ENCODE measurements at regions not wholly inside any gene's neighbourhood (a gene's known extent, or its start where the extent isn't known, plus 50 kb on each side); places are given as distances from the start of the nearest gene placed in this dataset.
"Not testable (repeated sequence)": the region's sequence is repeated elsewhere in the genome, so short reads cannot be mapped to it uniquely, and the experiment has no call there.

- Histone ChIP-seq H3K4me1 (ENCODE audit: control insufficient read depth, low read length) (no peaks in the 10 kb centered on the region), H3K36me3 (ENCODE audit: control insufficient read depth, low read length) (no peaks in the 10 kb centered on the region), H3K9me2 (replicated peaks; ENCODE audit: control insufficient read depth, low read length) (no peaks in the 10 kb centered on the region), H3K27me3 (ENCODE audit: control insufficient read depth, low read length) (no peaks in the 10 kb centered on the region), H3K9me3 (ENCODE audit: control insufficient read depth, insufficient read depth, low read length) (no peaks in the 10 kb centered on the region), H4K20me1 (ENCODE audit: control insufficient read depth, insufficient read depth, low read depth, low read length) (no peaks in the 10 kb centered on the region), H3K27ac (ENCODE audit: low read depth, low read length) (no peak overlapping the region), H3F3A (ENCODE audit: control insufficient read depth, insufficient read depth) (no peaks in the 10 kb centered on the region), H3K79me2 (ENCODE audit: control insufficient read depth, low read length) (no peaks in the 10 kb centered on the region), H3K4me3 (ENCODE audit: low read length) (no peak overlapping the region), H3K4me2 (ENCODE audit: low read length) (no peak overlapping the region)
- TF ChIP-seq EZH2phosphoT487 (IDR thresholded peaks at IDR 0.05; ENCODE audit: borderline replicate concordance, low read length) (no peak), CTCF (IDR thresholded peaks at IDR 0.05; ENCODE audit: low read depth, low read length, poor library complexity, severe bottlenecking) (no peak)
Measured at GRCh38 chr3:69658514-69659140, 80.6 kb upstream of the MITF start.

- not testable (repeated sequence) for H3K4me2 ChIP-seq (ENCODE audit: low read length); H3F3A ChIP-seq (ENCODE audit: control insufficient read depth, insufficient read depth); H3K79me2 ChIP-seq (ENCODE audit: control insufficient read depth, low read length)
Measured at GRCh38 chr3:69657030-69657429, 82.2 kb upstream of the MITF start.

GRCh38 chr3:69651765-69652164, 87.5 kb upstream of the MITF start:
- no peak for TF ChIP-seq EZH2phosphoT487 (IDR thresholded peaks at IDR 0.05; ENCODE audit: borderline replicate concordance, low read length)
- TF ChIP-seq CTCF (IDR thresholded peaks at IDR 0.05; ENCODE audit: low read depth, low read length, poor library complexity, severe bottlenecking) = no peak
- no peaks in the 10 kb centered on the region for H4K20me1 ChIP-seq (ENCODE audit: control insufficient read depth, insufficient read depth, low read depth, low read length)

More at GRCh38 chr3:69657030-69657429, 82.2 kb upstream of the MITF start:
- not testable (repeated sequence) for H3K27ac ChIP-seq (ENCODE audit: low read depth, low read length); H3K4me1 ChIP-seq (ENCODE audit: control insufficient read depth, low read length); H3K9me3 ChIP-seq (ENCODE audit: control insufficient read depth, insufficient read depth, low read length); H3K27me3 ChIP-seq (ENCODE audit: control insufficient read depth, low read length); H3K4me3 ChIP-seq (ENCODE audit: low read length); H3K36me3 ChIP-seq (ENCODE audit: control insufficient read depth, low read length); H4K20me1 ChIP-seq (ENCODE audit: control insufficient read depth, insufficient read depth, low read depth, low read length); H3K9me2 ChIP-seq (replicated peaks; ENCODE audit: control insufficient read depth, low read length)

GRCh38 chr3:69650066-69650419, 89.2 kb upstream of the MITF start:
- no peak for TF ChIP-seq EZH2phosphoT487 (IDR thresholded peaks at IDR 0.05; ENCODE audit: borderline replicate concordance, low read length)
- TF ChIP-seq CTCF (IDR thresholded peaks at IDR 0.05; ENCODE audit: low read depth, low read length, poor library complexity, severe bottlenecking) = no peak
- Histone ChIP-seq H3K9me3 (ENCODE audit: control insufficient read depth, insufficient read depth, low read length) (no peaks in the 10 kb centered on the region), H4K20me1 (ENCODE audit: control insufficient read depth, insufficient read depth, low read depth, low read length) (no peaks in the 10 kb centered on the region), H3K27me3 (ENCODE audit: control insufficient read depth, low read length) (no peaks in the 10 kb centered on the region), H3K36me3 (ENCODE audit: control insufficient read depth, low read length) (no peaks in the 10 kb centered on the region), H3K9me2 (replicated peaks; ENCODE audit: control insufficient read depth, low read length) (no peaks in the 10 kb centered on the region), H3K79me2 (ENCODE audit: control insufficient read depth, low read length) (no peaks in the 10 kb centered on the region), H3K27ac (ENCODE audit: low read depth, low read length) (no peak overlapping the region), H3K4me3 (ENCODE audit: low read length) (no peak overlapping the region), H3K4me1 (ENCODE audit: control insufficient read depth, low read length) (no peaks in the 10 kb centered on the region), H3K4me2 (ENCODE audit: low read length) (no peak overlapping the region), H3F3A (ENCODE audit: control insufficient read depth, insufficient read depth) (no peaks in the 10 kb centered on the region)

More at GRCh38 chr3:69651765-69652164, 87.5 kb upstream of the MITF start:
- Histone ChIP-seq H3K4me1 (ENCODE audit: control insufficient read depth, low read length) (no peaks in the 10 kb centered on the region), H3K4me3 (ENCODE audit: low read length) (no peak overlapping the region), H3K4me2 (ENCODE audit: low read length) (no peak overlapping the region), H3F3A (ENCODE audit: control insufficient read depth, insufficient read depth) (no peaks in the 10 kb centered on the region), H3K79me2 (ENCODE audit: control insufficient read depth, low read length) (no peaks in the 10 kb centered on the region), H3K9me3 (ENCODE audit: control insufficient read depth, insufficient read depth, low read length) (no peaks in the 10 kb centered on the region), H3K36me3 (ENCODE audit: control insufficient read depth, low read length) (no peaks in the 10 kb centered on the region), H3K9me2 (replicated peaks; ENCODE audit: control insufficient read depth, low read length) (no peaks in the 10 kb centered on the region), H3K27ac (ENCODE audit: low read depth, low read length) (no peak overlapping the region), H3K27me3 (ENCODE audit: control insufficient read depth, low read length) (no peaks in the 10 kb centered on the region)

All from DOHH2 (cell line).